Caco-2 (cell line): ENCODE measurements at regions not wholly inside any gene's neighbourhood (a gene's known extent, or its start where the extent isn't known, plus 50 kb on each side); places are given as distances from the start of the nearest gene placed in this dataset.

Source experiments
- BruUV-seq: library from RNA; stranded (reverse); fragments of 400-500 nt; replicated peaks from 2 replicates; lab custom pipeline; 2021; lab: Mats Ljungman, UMichigan
- CTCF ChIA-PET: fragments of 300-600 bp; sonication (Branson Sonifier 250); formaldehyde crosslinking; loops from one replicate; lab custom pipeline; 2022; ENCODE audit warnings: antibody characterized with exemption; lab: Charles Lee
- POLR2A ChIA-PET: fragments of 300-600 bp; sonication (Branson Sonifier 250); formaldehyde crosslinking; loops from one replicate; lab custom pipeline; 2022; ENCODE audit warnings: antibody characterized with exemption; lab: Charles Lee
- DNase-seq, 2 experiments: peaks; one replicate each; pipeline versions ENCODE4 v3.0.0 to v3.0.0-alpha.2; 2020 to 2022
- H3K27me3 ChIP-seq: replicated peaks from 2 replicates; pipeline ENCODE4 v1.6.0; 2011; ENCODE audit warnings: low read length; ENCODE audit not compliant: control insufficient read depth, insufficient read depth
- H3K36me3 ChIP-seq: 2 replicates; pipeline ENCODE4 v1.5.1; 2011; ENCODE audit warnings: low read length; ENCODE audit not compliant: control insufficient read depth, insufficient read depth
- H3K4me1 ChIP-seq: fragments of 250-450 bp; sonication (Bioruptor Pico); 2 replicates; pipeline ENCODE4 v1.5.1; 2020; ENCODE audit warnings: mild to moderate bottlenecking
- H3K4me3 ChIP-seq: 2 replicates; pipeline ENCODE4 v1.5.1; 2011; ENCODE audit warnings: low read depth, mild to moderate bottlenecking, control low read depth, low read length
- H3K9me3 ChIP-seq: fragments of 250-450 bp; sonication (Bioruptor Pico); 2 replicates; pipeline ENCODE4 v1.5.1; 2020; ENCODE audit warnings: mild to moderate bottlenecking, moderate library complexity
- H3K27ac Mint-ChIP-seq: one replicate; pipeline ENCODE4 v1.8.0; 2022; ENCODE audit warnings: mixed read lengths; ENCODE audit not compliant: unreplicated experiment
- H3K27me3 Mint-ChIP-seq: one replicate; pipeline ENCODE4 v1.8.0; 2022; ENCODE audit warnings: mixed read lengths; ENCODE audit not compliant: insufficient read depth, unreplicated experiment
- H3K36me3 Mint-ChIP-seq: one replicate; pipeline ENCODE4 v1.8.0; 2022; ENCODE audit warnings: mild to moderate bottlenecking, mixed read lengths; ENCODE audit not compliant: insufficient read depth, unreplicated experiment
- H3K4me1 Mint-ChIP-seq: one replicate; pipeline ENCODE4 v1.8.0; 2022; ENCODE audit warnings: low read depth, mixed read lengths; ENCODE audit not compliant: unreplicated experiment
- H3K4me3 Mint-ChIP-seq: one replicate; pipeline ENCODE4 v1.8.0; 2022; ENCODE audit warnings: mild to moderate bottlenecking, moderate library complexity, mixed read lengths; ENCODE audit not compliant: unreplicated experiment
- H3K9me3 Mint-ChIP-seq: one replicate; pipeline ENCODE4 v1.8.0; 2022; ENCODE audit warnings: mixed read lengths; ENCODE audit not compliant: unreplicated experiment
- CTCF ChIP-seq, 2 experiments: fragments of 200-600 bp in 1 of 2; IDR thresholded peaks; 1 replicate in 1 of 2; 2 replicates in 1 of 2; pipeline versions ENCODE4 v1.5.1 to v1.8.0; 2011 to 2022; ENCODE audit warnings: antibody characterized with exemption in 1 of 2, control low read depth in 1 of 2, inconsistent platforms in 1 of 2, low read depth in 1 of 2, low read length in 1 of 2, mild to moderate bottlenecking in 1 of 2, moderate library complexity in 1 of 2; ENCODE audit not compliant: insufficient read depth in 1 of 2, severe bottlenecking in 1 of 2, unreplicated experiment in 1 of 2
- intact Hi-C: fragments of 100-400 bp; cut with micrococcal nuclease; formaldehyde crosslinking; loops from one replicate; pipeline ENCODE4 v1.10.0; 2022; ENCODE audit not compliant: unreplicated experiment

DNA sequence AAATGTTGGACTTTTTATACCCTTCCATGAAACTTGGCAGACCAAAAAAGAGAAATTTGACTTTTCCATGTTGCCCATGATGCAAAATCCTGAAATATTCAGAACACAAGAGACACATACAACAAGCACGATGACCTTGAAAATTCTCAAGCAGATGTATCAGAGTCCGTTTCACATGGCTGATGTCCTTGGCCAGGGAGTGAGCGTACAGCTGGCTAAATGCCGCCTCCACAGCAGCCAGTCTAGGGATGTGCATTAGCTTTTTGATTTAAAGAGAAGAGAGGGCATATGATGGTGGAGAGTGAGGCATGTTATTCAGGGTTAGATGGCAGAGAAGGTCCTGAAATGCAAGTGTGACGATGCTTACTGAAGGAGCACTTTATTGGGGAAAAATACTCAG lies 148.0 kb upstream of the SEMA6A start:
- POLR2A ChIA-PET = no interaction called here
- Mint-ChIP-seq H3K9me3 (no peaks in the 10 kb centered on the region), H3K4me3 (no peak overlapping the region), H3K27ac (no peak overlapping the region), H3K4me1 (no peaks in the 10 kb centered on the region), H3K36me3 (no peaks in the 10 kb centered on the region), H3K27me3 (no peaks in the 10 kb centered on the region)
- no TSS peak for BruUV-seq
- no peak for DNase-seq
- Histone ChIP-seq H3K9me3 (no peaks in the 10 kb centered on the region), H3K4me3 (no peak overlapping the region), H3K4me1 (no peaks in the 10 kb centered on the region), H3K36me3 (no peaks in the 10 kb centered on the region), H3K27me3 (no peaks in the 10 kb centered on the region)
- CTCF ChIA-PET = no interaction called here
- intact Hi-C loops = no loop called here
- TF ChIP-seq CTCF (IDR thresholded peaks at IDR 0.05; ENCODE audit: insufficient read depth in 1 of 2, low read depth in 1 of 2, low read length in 1 of 2, severe bottlenecking in 1 of 2, unreplicated experiment in 1 of 2) = no peak

- POLR2A ChIA-PET = no interaction called here
- H3K27me3 ChIP-seq = no peaks in the 10 kb centered on the region
- Mint-ChIP-seq H3K27me3 (no peaks in the 10 kb centered on the region), H3K36me3 (no peaks in the 10 kb centered on the region), H3K4me1 (peaks cover 6% of the 10 kb centered on the region), H3K9me3 (no peaks in the 10 kb centered on the region), H3K4me3 (no peak overlapping the region), H3K27ac (no peak overlapping the region)
- BruUV-seq = no TSS peak
- no peaks in the 10 kb centered on the region for H3K9me3 ChIP-seq
- H3K4me1 ChIP-seq = no peaks in the 10 kb centered on the region
- no peak overlapping the region for H3K4me3 ChIP-seq
- DNase-seq = no peak
- TF ChIP-seq CTCF (IDR thresholded peaks at IDR 0.05; ENCODE audit: insufficient read depth in 1 of 2, low read depth in 1 of 2, low read length in 1 of 2, severe bottlenecking in 1 of 2, unreplicated experiment in 1 of 2) = no peak
- CTCF ChIA-PET = no interaction called here
- intact Hi-C loops = no loop called here
- no peaks in the 10 kb centered on the region for H3K36me3 ChIP-seq
These were observed 144.5 kb upstream of the SEMA6A start for GRCh38 chr5:116719106-116719505.

GRCh38 chr5:116718317-116718716 lies 143.7 kb upstream of the SEMA6A start:
- ChIA-PET POLR2A (no interaction called here), CTCF (no interaction called here)
- Mint-ChIP-seq H3K9me3 (no peaks in the 10 kb centered on the region), H3K36me3 (no peaks in the 10 kb centered on the region), H3K4me3 (no peak overlapping the region), H3K27me3 (no peaks in the 10 kb centered on the region), H3K27ac (no peak overlapping the region), H3K4me1 (peaks cover 6% of the 10 kb centered on the region)
- no TSS peak for BruUV-seq
- H3K9me3 ChIP-seq = no peaks in the 10 kb centered on the region
- no peak for DNase-seq
- H3K36me3 ChIP-seq = no peaks in the 10 kb centered on the region
- TF ChIP-seq CTCF (IDR thresholded peaks at IDR 0.05; ENCODE audit: insufficient read depth in 1 of 2, low read depth in 1 of 2, low read length in 1 of 2, severe bottlenecking in 1 of 2, unreplicated experiment in 1 of 2) = no peak
- H3K4me1 ChIP-seq = no peaks in the 10 kb centered on the region
- intact Hi-C loops = no loop called here
- no peak overlapping the region for H3K4me3 ChIP-seq
- H3K27me3 ChIP-seq = no peaks in the 10 kb centered on the region
